ENCODE measurements at regions not wholly inside any gene's neighbourhood (a gene's known extent, or its start where the extent isn't known, plus 50 kb on each side); places are given as distances from the start of the nearest gene placed in this dataset.

- no peak for TF ChIP-seq EZH2 (IDR thresholded peaks at IDR 0.05; ENCODE audit: borderline replicate concordance, low read depth, low read length, severe bottlenecking)
- no peak for TF ChIP-seq CTCF (IDR thresholded peaks at IDR 0.05; ENCODE audit: borderline replicate concordance, extremely low read depth, low read length, poor library complexity, severe bottlenecking)
Measured at GRCh38 chr6:135796643-135797305, 54.7 kb upstream of the PDE7B start.
